HG03520 (cell line): ENCODE measurements at regions not wholly inside any gene's neighbourhood (a gene's known extent, or its start where the extent isn't known, plus 50 kb on each side); places are given as distances from the start of the nearest gene placed in this dataset.

Source experiments
- ATAC-seq: cut with Tn5 transposase; IDR thresholded peaks from one replicate; pipeline ENCODE4 v1.9.1; 2021; ENCODE audit warnings: mild to moderate bottlenecking, moderate library complexity; ENCODE audit not compliant: unreplicated experiment

- no peak for ATAC-seq
These were observed 138.0 kb downstream of the ZFP36L2 start for GRCh38 chr2:43088143-43089073.

- ATAC-seq = no peak
These were observed 139.0 kb downstream of the ZFP36L2 start for GRCh38 chr2:43087413-43087812.

- ATAC-seq = no peak
These were observed 139.8 kb downstream of the ZFP36L2 start for GRCh38 chr2:43086451-43087221.

- ATAC-seq = no peak
These were observed 140.5 kb downstream of the ZFP36L2 start for GRCh38 chr2:43085929-43086328.

GRCh38 chr2:43085505-43085904 is 140.9 kb downstream of the ZFP36L2 start:
- ATAC-seq = no peak

GRCh38 chr2:43084699-43085091 is 141.7 kb downstream of the ZFP36L2 start:
- ATAC-seq = no peak

GRCh38 chr2:43083710-43084698 is 142.4 kb downstream of the ZFP36L2 start:
- no peak for ATAC-seq

- no peak for ATAC-seq
These were observed 143.3 kb downstream of the ZFP36L2 start for GRCh38 chr2:43082903-43083677.

GRCh38 chr2:43082111-43082894 is 144.1 kb downstream of the ZFP36L2 start:
- ATAC-seq = no peak

GRCh38 chr2:43081131-43081765 is 145.2 kb downstream of the ZFP36L2 start:
- no peak for ATAC-seq

- ATAC-seq = no peak
These were observed 145.8 kb downstream of the ZFP36L2 start for GRCh38 chr2:43080571-43081021.

GRCh38 chr2:43078781-43079755 is 147.3 kb downstream of the ZFP36L2 start:
- no peak for ATAC-seq

- no peak for ATAC-seq
These were observed 148.1 kb downstream of the ZFP36L2 start for GRCh38 chr2:43078301-43078700.

- ATAC-seq = no peak
These were observed 148.5 kb downstream of the ZFP36L2 start for GRCh38 chr2:43077876-43078275.

- ATAC-seq = no peak
These were observed 149.7 kb downstream of the ZFP36L2 start for GRCh38 chr2:43076676-43077075.

GRCh38 chr2:43075811-43076585 is 150.4 kb downstream of the ZFP36L2 start:
- ATAC-seq = no peak
